Cardiac fibroblast (primary cell): ENCODE measurements at regions not wholly inside any gene's neighbourhood (a gene's known extent, or its start where the extent isn't known, plus 50 kb on each side); places are given as distances from the start of the nearest gene placed in this dataset.

Experiments
- DNase-seq, 2 donors: peaks; one replicate each; pipeline versions ENCODE4 v3.0.0 to v3.0.0-alpha.2; 2010; ENCODE audit warnings: low read depth in 2 of 2
- H3K4me3 ChIP-seq, 2 donors: replicated peaks in 1 of 2; 1 replicate in 1 of 2; 2 replicates in 1 of 2; pipeline ENCODE4 v1.5.1; 2011; ENCODE audit warnings: low read depth in 2 of 2, low read length in 2 of 2, mild to moderate bottlenecking in 2 of 2, moderate library complexity in 1 of 2
- CTCF ChIP-seq: IDR thresholded peaks from one replicate; pipeline ENCODE4 v1.5.1; 2011; ENCODE audit warnings: low read depth, mild to moderate bottlenecking, low read length, inconsistent platforms

GRCh38 chr2:144999071-144999875 lies 479.4 kb upstream of the ZEB2 start:
- H3K4me3 ChIP-seq = no peak overlapping the region
- DNase-seq = peak; percentile 90 to 93
- no peak for TF ChIP-seq CTCF

DNA sequence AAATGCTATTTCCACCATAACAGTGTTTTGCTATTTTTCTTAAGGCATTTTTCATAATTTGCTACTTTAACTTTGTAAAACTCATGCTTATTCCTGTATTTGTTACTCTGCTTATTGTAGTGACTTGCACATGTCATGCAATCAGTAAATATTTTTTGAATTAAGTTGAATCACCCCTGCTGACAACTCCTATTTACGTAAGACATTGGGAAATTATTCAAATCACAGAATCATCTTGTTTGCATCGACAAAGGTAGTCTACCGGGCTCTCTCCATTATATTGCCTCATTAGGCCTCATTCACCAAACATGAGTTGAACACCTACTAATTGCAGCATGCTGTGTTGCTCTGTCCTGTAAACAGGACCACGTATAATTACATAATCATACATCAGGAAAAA lies 478.5 kb upstream of the ZEB2 start:
- H3K4me3 ChIP-seq = no peak overlapping the region
- TF ChIP-seq CTCF = no peak
- peak in 1 of 2 donors; percentile 39 for DNase-seq

DNA sequence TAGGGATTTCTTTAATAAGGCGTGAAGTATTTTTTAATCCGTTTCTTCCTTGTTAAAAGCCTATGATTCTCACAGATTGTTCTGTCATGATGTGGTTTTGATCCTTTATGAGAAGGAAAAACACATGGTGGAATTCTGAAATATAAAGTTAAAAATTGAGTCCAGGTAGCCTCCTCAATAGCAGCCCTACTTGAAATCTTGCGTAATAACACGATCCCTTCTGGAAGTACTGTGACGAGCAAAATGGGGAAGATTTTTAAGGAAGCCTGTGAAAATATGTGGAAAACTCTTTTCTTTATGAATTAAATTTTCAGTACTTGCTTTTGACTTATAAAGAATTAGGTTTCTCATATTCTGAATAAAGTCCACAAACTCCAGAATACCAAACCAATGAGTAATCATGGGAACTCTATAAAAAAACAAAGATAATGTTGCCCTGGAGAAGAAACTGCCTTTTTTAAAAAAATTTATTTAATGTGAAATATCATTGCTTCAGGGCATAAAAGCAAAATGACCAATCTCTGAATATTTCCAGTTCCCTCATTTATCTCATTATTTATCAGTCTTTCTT lies 476.4 kb upstream of the ZEB2 start:
- H3K4me3 ChIP-seq = no peak overlapping the region
- no peak for TF ChIP-seq CTCF
- peak; percentile 72 to 76 for DNase-seq

GRCh38 chr2:144995482-144995881 lies 475.6 kb upstream of the ZEB2 start:
- no peak for TF ChIP-seq CTCF
- no peak overlapping the region for H3K4me3 ChIP-seq
- peak; percentile 47 to 63 for DNase-seq

DNA sequence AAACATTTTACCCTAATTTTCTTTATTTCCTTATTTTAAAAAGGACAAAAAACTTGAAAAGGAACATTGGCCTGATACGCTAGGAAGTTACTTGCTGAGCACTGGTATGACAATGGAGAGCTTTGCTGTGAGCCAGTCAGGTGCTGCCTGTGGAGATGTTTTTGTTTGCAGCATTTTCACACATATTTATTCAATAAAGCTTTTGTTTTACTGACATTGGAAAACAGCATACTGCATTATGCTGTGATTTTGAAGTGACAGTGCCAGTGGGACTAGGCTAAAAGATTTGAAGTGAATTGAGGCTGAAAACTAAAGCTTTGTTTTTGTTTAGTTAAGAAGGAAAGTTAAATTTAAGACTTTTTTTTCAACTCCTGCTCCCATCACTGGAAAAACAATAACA lies 470.7 kb upstream of the ZEB2 start:
- TF ChIP-seq CTCF = no peak
- H3K4me3 ChIP-seq = no peak overlapping the region
- no peak for DNase-seq

- no peak overlapping the region for H3K4me3 ChIP-seq
- TF ChIP-seq CTCF = no peak
- no peak for DNase-seq
These were observed 469.8 kb upstream of the ZEB2 start for GRCh38 chr2:144989579-144990270.
